NCI-H446 (cell line): ENCODE measurements at regions not wholly inside any gene's neighbourhood (a gene's known extent, or its start where the extent isn't known, plus 50 kb on each side); places are given as distances from the start of the nearest gene placed in this dataset.
"Not testable (repeated sequence)": the region's sequence is repeated elsewhere in the genome, so short reads cannot be mapped to it uniquely, and the experiment has no call there.

Experiments
- DNase-seq, 2 experiments: peaks; one replicate each; lab custom pipeline; 2025; lab: John Stamatoyannopoulos, UW

DNA sequence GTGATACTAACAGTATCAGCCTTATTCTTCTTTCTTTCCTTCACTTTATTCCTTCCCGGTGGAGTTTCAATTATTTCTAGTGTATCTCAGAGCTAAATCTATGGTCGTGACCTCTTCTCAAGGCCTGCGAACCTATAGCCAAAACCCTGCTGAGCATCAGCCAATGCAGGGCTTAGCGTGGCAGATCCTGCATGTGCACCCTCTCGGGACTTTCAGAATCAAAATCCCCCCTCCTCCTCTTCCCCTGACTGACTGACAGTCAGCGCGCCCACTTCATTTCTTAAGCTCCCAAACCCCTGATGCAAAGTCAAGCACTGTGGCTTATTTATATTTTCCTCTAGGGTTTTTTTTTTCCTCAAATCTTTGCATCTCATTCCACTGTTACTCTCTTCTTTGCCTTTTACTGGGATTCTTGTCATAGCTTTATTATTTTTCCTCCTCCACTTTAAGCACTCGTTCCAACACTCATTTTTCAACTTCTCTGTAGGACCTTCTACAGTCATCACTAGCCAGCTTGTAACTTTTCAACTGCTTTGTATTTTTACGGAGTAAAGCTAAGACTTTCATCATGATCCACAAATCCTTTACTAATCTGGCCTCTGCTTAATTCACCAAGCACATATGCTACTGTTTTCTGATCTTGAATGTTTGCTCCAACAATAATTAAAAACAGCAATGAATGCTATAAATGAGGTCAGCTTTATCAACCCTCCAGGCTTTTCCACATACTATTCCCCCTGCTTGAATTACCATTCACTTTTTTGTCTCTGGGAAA lies 896.5 kb upstream of the PIK3C3 start:
- no peak for DNase-seq

GRCh38 chr18:41052625-41053024 lies 902.4 kb upstream of the PIK3C3 start:
- DNase-seq: no peak

- not testable (repeated sequence) for DNase-seq
Measured at GRCh38 chr18:41046250-41046649, 908.8 kb upstream of the PIK3C3 start.

GRCh38 chr18:41043876-41044275 lies 911.2 kb upstream of the PIK3C3 start:
- no peak for DNase-seq

GRCh38 chr18:41042866-41043265 lies 912.2 kb upstream of the PIK3C3 start:
- no peak for DNase-seq

DNA sequence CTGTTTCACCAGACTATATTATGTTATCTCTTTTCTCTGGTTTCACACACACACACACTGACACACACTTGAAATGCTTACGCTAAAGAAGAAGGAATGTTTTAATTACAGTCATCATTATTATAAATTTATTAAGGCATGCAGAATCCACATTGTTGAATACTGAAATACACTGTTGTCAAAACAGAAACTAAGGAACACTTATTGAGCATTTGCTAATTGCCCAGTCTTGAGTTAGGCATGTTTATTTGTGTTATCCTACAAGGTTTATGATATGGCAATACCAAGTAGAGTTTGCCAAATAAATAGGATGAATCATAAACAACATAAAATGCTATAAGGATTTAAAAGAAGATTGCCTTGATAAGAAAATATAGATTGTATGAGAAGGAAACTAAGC lies 917.0 kb upstream of the PIK3C3 start:
- no peak for DNase-seq

DNA sequence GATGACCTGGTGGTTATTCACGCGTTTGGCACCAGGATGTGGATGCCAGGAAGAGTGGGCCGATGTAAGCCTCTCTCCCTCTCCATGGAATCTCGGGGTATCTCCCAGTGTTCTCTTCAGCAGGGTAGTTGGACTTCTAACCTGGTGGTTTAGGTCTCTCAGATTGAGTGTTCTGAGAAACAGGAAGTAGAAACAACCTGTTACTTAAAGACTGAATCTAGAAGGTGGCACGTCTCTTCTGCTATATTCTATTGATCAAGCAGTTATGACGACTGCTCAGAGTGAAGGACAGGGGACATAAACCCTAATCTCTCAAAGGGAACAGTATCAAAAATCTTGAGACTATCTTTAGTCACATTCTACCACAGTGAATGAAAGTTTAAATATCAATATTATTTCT lies 918.7 kb upstream of the PIK3C3 start:
- no peak for DNase-seq

- DNase-seq: no peak
Measured at GRCh38 chr18:41034413-41034812, 920.6 kb upstream of the PIK3C3 start.

- no peak for DNase-seq
Measured at GRCh38 chr18:41025666-41026065, 929.4 kb upstream of the PIK3C3 start.

- no peak for DNase-seq
Measured at GRCh38 chr18:41024792-41025191, 930.2 kb upstream of the PIK3C3 start.

GRCh38 chr18:41022484-41022883 lies 932.5 kb upstream of the PIK3C3 start:
- no peak for DNase-seq

- DNase-seq: no peak
Measured at GRCh38 chr18:41021089-41021488, 933.9 kb upstream of the PIK3C3 start.

DNA sequence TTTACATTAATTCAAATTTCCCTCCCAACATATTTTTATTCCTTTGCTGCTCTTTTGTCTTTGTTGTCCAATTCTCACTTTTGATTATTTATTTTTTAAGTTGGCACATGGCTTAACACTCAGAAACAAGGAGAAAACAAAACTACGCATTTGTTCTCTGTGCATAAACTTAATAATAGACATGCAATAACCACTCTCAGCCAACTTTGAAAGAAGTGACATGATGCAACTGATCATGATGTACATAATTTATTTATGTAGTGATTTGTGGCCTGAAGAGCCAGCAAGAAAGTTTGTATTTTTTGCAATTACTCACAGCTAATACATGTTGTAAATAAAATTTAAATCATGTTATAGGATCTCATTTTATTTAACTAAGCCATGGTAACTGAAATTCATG lies 942.8 kb upstream of the PIK3C3 start:
- no peak for DNase-seq

- DNase-seq: no peak
Measured at GRCh38 chr18:41009926-41010325, 945.1 kb upstream of the PIK3C3 start.

DNA sequence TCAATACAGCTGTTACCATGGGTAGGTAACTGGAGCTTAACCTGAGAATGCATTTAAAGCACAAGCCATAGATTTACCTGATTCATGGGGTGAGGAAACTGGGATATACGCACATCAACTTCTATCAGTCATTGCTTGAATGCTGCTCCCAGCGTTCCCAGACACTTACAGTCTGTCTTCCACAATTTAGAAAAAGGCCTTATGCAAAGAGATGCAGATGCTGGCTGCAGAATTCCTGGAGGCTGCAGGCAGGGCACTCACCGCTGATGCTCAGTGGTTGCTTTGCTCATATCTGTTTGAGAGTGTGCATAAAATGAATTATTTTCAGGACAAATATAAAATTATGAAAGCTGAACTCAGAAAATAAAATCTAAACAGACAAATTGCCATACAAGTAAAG lies 950.7 kb upstream of the PIK3C3 start:
- no peak for DNase-seq

DNA sequence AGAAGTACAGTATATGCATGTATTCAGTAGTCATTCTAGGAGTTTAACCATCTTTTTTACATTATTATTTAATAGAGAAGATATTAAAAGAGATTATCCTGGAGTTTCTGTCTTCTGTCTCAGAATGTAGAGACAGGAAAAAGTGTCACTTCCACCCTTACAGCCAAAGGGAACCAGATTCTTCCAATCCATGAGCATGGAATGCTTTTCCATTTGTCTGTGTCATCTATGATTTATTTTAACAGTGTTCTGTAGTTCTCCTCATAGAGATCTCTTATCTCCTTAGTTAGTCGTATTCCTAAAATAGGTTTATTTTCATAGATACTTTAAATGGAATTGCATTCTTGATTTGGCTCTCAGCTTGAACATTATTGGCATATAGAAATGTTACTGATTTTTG lies 959.5 kb upstream of the PIK3C3 start:
- no peak for DNase-seq

- DNase-seq: no peak
Measured at GRCh38 chr18:40993363-40993762, 961.7 kb upstream of the PIK3C3 start.

DNA sequence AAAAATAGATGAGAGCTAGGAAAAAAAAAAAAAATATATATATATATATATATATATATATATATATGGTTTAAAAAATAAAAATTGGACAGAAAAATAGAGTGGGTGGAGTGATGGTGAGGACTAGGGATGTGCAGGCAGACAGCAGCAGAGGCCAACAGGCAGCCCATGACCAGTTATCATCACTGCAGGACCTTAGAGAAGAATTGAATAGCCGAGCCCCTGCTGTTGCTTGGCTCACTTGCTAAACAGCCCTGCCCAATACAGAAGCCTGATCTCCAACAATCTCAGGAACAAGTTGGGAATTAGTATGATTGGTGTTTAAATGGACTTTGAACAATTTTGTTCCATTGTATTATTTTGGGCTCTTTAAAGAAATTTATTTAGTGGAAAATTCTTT lies 967.5 kb upstream of the PIK3C3 start:
- peak in 1 of 2 experiments; percentile 9 for DNase-seq

DNA sequence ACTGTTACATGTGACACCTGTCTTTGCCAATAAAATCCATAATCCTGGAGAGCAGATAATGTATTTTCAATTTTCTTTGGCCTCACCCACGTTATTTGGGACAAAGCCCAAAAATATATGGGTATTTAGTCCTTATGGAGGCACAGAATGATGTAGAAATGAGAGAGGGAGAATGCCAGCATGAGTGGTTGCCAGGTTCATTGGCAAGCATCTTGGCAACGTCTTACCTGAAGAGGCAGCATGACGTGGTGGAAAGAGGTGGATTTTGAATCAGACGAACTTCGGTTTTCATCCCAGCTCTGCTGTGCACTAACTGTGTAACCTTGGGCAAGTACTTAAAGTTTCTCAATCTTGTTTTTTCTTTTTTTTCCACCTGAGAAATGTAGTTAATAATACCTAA lies 969.6 kb upstream of the PIK3C3 start:
- DNase-seq: peak in 1 of 2 experiments; percentile 57

DNA sequence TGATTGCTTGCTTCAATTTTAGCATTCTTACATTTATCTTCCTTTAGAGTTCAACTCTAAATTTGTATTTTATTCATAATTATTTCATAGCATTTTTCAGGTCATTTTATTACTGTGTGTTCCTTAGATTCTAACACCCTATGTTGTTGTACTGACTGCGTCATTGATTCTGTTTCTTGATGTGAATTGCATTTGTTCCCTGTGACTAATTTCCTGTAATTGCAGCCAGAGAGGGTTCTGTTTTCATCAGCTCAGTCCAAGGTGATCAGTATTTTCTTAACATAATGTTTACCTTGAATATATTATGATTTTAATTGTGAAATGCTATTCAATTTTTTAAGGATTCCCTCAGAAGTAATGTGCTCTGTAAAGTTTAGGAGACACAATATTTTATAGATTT lies 970.2 kb upstream of the PIK3C3 start:
- DNase-seq: no peak

DNA sequence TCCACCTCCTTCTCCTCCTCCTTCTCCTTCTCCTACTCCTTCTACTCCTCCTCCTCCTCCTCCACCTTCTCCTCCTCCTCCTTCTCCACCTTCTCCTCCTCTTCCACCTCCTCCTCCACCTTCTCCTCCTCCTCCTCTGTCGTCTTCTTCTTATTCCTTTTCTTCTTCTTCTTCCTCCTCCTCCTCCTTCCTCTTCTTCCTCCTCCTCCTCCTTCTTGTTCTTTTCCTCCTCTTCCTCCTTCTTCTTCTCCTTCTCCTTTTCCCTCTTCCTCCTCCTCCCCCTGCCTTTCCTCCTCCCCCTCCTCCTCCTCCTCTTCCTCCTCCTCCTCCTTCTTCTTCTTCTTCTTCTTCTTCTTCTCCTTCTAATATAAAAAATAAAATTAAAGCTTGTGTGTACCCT lies 971.2 kb upstream of the PIK3C3 start:
- no peak for DNase-seq

DNA sequence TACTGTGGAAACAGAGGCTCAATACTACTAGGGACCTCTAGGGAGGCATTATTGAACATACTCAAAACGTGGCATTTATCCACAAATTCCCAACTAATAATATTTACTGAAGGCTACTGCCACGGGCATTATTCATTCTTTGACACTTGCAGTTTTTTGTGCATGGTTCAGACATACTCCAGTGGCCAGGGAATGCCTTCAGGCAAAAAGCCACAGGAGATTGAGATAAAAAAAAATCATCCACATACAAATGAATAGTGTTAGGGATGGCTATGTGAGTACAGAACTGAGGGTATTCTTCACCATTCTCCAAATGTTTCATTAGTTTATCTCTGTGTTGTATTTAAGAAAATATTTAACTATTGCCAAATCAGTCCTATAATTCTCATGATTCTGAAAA lies 974.9 kb upstream of the PIK3C3 start:
- no peak for DNase-seq

GRCh38 chr18:40976050-40976449 lies 979.0 kb upstream of the PIK3C3 start:
- DNase-seq: no peak

DNA sequence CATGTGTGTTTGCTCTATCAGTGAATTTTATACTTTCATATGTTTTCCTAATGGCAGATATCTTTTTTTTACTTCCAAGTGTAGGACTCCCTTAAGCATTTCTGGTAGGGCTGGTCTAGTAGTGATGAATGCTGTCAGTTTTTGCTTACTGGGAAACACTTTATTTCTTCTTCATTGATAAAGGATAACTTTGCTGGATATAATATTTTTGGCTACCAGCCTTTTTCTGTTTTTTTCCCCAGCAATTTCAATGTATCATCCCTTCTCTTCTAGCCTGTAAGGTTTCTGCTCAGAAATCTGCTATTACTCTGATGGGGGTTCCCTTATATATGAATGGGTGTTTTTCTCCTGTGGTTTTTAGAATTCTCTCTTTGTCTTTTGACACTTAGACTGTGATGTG lies 980.6 kb upstream of the PIK3C3 start:
- DNase-seq: no peak
